HG03175 (cell line): ENCODE measurements at regions not wholly inside any gene's neighbourhood (a gene's known extent, or its start where the extent isn't known, plus 50 kb on each side); places are given as distances from the start of the nearest gene placed in this dataset.
"Not testable (repeated sequence)": the region's sequence is repeated elsewhere in the genome, so short reads cannot be mapped to it uniquely, and the experiment has no call there.

Experiments used
- ATAC-seq: cut with Tn5 transposase; IDR thresholded peaks from one replicate; pipeline ENCODE4 v1.9.1; 2021; ENCODE audit warnings: mild to moderate bottlenecking, moderate library complexity; ENCODE audit not compliant: unreplicated experiment

DNA sequence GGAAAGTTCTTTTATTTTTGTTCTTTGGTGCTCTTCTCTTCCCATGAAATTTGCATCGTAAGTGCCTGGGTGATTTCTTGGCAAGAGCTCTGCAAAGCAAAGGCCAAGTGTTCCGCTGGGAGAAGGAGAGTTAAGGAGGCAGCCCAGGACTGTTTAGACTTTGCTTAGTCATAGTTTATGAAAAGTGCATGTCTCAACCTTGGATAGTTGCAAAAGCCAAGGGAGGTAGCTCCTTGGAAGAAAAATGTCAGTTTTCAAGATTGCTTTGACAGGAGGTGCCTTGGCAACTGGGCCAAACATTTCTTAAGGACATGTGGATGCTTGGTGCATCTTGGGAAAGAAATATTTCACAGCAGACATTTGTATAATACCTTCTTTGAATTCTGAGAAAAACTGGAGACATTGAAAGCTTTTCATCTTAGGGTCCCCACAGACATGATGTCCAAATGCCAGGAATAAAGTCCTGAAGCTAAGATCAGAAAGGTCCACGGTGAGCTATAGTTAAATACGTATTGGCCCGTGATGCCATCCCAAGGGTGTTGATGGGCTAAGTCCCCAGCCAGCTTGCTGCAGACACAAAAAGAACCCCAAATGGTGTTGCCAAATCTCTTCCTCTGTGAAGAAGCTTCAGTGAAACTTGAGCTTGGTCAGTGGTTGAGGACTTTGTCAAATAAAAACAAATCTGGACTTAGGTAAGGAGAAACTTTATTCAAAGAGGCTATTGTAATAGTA lies 96.3 kb upstream of the THUMPD2 start:
- no peak for ATAC-seq

DNA sequence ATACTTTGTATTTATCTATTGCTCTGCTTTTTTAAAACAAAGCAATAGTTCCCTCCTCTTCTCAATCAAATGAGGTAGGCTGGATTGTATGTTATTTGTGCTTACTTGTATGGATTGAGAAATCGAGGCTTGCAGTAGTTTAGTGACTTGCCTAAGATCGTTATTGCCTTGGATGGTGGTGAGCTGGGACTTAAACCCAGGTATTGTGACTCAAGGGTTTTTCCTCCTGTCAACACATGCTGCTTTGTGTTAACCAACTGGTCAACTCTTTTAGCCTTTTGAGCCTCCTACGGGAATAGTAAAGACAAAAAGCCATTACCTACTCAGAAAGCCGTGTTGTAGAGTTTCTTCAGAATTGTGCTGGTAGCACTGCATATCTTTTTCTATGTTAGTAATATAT lies 95.2 kb upstream of the THUMPD2 start:
- no peak for ATAC-seq

- ATAC-seq: no peak
Observed at GRCh38 chr2:39873586-39873985, 94.5 kb upstream of the THUMPD2 start.

DNA sequence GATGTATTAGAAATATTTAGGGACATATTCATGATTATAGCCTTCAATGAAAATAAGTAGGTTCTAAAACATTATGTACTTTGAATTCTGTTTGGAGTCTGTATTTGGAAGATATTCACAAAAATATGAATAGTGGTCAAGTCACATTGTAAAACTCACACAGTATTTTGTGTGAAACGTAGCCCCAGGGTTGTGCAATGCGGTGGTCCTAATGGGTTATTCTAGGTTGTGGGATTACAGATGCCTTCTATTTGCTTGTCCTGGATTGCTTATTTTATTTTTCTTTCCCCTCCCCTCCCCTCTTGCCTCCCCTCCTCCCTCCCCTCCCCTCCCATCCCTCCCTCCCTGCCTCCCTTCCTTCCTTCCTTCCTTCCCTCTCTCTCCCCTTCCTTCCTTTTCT lies 93.7 kb upstream of the THUMPD2 start:
- no peak for ATAC-seq

DNA sequence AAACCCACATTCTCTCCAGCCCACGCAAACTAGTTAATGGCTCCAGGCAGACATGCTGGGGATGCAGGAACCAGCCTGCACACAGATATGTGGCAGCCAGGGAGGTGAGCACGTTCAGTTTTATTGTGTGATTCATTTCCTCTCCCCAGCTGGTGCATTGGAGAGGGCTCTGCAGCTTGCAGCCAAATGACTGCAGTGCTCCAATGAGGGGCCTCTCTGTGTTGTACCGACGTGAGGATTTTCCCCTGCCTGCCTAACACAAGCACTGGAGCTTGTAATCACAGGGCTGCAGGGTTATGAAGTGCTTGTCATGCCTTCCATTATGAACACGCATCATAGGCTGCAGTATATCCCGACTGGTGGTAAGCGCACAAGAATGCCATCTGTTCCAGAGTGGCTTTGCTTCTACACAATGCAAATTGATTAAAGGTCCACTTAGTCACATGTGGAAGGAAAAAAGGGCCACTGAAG lies 92.3 kb upstream of the THUMPD2 start:
- no peak for ATAC-seq

GRCh38 chr2:39870871-39871270 lies 91.8 kb upstream of the THUMPD2 start:
- ATAC-seq: no peak

DNA sequence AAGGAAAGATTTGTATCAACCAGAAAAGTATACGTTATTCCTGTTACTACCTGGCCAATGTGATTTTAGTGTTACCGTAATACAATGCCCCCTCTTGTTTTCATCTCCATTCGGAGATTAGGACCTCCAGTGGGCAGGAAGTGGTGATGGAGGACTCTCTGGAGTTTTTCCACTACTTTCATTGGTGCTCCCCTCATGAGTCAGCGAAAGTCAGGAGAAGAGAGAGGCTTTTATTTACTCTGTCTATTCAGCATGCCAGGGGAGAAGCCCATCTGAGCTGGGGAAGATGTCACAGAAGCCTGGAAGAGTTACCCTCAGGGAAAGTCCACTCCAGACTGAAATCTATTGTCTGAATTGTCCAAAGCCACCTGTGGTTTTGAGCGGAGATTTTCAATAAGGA lies 88.2 kb upstream of the THUMPD2 start:
- ATAC-seq: no peak

DNA sequence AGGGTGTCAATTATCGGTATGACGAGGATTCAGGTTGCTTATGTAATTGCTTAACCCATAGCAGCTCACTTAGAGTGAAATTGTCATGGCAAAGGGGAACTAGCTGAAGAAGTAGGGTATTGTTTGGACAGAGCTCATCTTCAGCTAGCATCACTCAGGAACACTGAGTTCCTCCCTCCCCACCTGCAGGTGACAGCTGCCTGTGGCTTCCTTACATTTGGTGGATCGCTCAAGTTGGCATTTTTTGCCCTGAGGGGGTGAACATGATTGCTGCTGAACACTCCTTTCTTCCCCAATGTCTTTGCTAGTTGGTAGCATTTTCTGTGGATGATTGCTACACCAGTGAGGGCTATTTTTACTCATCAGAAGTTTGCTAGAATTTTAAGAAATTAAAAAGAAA lies 86.7 kb upstream of the THUMPD2 start:
- ATAC-seq: no peak

DNA sequence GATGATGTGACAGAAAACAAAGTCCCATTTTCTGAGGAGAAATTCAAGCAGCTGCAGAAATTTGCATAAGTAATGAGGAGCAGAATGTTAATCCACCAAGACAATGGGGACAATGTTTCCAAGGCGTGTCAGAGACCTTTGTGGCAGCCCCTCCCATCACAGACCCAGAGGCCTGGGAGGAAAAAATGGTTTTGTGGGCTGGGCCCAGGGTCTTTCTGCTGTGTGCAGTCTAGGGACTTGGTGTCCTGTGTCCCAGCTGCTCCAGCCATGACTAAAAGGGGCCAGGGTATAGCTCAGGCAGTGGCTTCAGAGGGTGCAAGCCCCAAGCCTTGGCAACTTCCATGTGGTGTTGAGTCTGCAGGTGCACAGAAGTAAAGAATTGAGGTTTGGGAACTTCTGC lies 84.6 kb upstream of the THUMPD2 start:
- ATAC-seq: not testable (repeated sequence)

GRCh38 chr2:39860538-39860937 lies 81.5 kb upstream of the THUMPD2 start:
- no peak for ATAC-seq

DNA sequence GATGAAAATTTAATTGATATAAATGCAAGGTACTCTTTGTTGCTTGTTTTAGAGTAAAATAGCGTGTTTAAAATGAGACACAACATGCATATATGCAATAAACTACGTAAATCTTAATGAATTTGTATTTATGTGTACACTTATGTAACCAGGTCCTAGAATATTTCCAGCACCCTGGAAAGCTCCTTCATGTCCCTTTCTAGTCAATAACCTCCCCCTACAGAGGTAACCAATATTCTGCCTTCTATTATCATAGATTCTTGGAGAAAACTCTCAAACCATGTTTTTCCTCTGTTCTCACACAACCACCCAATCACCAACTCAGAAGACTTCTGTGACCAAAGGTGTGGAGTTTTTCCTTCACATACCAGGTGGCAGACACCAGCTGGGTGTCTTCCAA lies 79.6 kb upstream of the THUMPD2 start:
- ATAC-seq: no peak

DNA sequence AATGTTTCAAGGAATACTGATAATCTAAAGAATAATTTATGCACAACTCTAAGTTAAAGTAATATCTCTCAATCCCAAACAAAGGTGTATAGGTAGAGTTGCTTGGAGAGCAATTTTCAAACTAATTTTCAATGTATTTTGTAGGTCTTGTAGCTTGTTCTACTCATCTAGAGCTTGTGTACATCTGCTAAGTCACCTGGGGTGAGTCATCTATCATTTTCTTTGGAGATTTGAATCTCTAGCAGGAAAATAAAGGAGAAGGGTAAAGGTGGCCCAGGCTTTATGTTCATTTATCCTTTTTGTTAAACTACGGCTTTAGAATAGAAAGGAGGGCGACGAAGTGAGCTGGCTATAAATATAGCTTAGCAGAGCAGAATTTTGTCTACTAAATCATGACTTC lies 76.8 kb upstream of the THUMPD2 start:
- no peak for ATAC-seq

- no peak for ATAC-seq
Observed at GRCh38 chr2:39854771-39855170, 75.7 kb upstream of the THUMPD2 start.

DNA sequence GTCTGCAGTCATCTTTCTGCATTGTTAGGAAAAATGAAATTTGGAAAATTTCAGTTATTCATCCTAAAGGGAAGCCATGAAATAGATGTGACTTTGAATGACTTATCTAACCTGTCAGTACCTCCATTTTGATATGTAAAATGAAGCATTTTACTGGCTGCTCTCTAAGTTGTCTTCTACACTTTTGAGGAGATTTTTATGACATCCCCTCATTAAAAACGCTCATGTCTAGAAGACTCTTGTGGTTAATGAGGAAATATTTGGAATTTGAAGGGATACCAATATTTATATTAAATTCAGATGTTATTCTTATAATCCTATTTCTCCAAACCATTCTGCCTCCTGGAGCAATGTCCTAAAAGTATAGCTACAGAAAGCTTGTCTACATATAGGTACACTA lies 73.8 kb upstream of the THUMPD2 start:
- no peak for ATAC-seq

GRCh38 chr2:39851651-39852110 lies 72.6 kb upstream of the THUMPD2 start:
- peak; percentile 83 for ATAC-seq

DNA sequence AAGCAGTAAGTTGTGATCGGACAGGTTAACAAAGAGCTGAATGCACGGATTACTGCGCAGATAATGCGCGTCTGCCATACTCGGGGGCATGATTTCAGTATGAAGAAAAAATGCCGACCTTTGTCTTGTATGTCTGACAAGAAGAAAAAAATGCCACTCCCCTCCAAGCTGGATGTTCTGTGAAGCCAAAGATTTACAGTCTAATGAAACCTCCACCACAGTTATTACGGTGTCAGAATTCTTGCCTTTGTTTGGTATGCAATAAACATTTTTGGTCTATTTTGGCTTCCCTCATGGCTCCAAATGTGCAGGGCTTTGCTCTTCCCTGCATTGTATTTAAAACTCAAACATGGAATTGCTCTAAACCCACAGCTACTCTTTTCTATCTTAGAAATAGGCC lies 72.2 kb upstream of the THUMPD2 start:
- no peak for ATAC-seq

DNA sequence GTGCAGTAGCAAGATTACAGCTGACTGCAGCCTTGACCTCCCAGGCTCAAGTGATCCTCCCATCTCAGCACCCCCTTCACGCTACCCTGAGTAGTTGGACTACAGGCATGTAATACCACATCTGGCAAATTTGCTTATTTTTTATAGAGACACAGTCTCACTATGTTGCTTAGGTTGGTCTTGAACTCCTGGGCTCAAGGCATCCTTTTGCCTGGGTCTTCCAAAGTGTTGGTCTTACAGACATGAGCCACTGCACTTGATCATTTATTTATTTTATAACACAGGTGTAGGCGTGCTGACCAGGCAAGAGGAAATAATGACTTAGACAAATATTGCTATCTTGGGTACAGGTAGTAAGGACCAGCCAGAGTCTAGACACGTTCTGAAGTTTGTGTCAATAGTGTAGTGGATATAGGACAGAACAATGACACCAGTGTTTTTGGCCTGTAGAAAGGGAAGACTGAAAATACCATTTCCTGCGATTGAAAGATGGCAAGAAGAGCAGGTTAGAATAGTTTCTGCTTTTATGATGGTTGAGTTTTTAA lies 71.0 kb upstream of the THUMPD2 start:
- ATAC-seq: no peak

GRCh38 chr2:39849064-39849463 lies 70.0 kb upstream of the THUMPD2 start:
- ATAC-seq: no peak

DNA sequence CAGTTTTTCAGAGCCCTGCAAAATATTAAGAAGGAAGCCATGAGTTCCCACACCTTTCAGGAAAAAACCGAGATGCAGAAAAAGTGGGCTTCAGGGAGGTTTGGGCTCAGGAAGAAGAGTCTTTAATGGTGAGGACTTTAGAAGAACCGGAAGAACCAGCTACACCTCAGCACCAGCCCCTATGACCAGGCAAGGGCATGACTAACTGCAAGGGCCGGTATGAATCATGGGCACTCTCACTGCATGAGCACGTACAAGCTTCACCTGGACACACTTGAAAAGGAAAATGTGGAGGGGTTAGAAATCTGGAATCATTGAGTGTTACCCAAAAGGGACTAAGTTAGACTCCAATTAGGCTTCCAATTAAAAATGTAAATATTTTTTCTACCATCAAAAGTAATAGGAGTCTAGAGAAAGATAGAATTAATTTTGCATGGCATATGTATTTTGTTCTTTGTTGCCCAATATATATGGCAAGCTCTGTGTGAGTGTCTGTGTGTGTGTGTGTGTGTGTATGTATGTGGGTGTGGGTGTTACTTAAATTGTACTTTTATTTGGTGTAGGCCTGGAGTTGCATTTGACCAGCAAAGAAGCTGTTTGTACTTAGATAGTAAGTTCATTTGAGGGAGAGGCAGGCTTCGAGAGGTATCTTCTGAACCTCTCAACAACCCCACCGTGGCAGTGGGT lies 66.5 kb upstream of the THUMPD2 start:
- no peak for ATAC-seq

- ATAC-seq: no peak
Observed at GRCh38 chr2:39839261-39839848, 60.3 kb upstream of the THUMPD2 start.

DNA sequence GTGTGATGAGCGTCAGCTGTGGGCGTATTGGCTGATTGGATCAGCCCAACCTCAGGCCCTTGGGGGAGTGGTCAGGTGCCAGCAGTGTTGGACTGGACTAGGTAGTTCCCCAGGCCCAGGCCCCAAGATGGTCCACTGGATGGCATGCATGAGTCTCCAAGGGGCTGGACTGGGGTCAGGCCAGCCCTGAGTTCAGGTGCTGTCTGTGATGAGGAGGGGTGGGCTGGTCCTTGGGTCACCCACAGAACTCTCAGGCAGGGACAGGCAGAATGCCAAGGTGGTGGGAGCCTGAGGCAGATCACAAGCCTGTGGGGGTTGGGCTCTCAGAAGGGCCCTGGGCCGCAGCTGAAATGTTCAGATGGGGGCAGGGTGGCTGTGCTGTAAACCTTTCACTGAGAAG lies 59.5 kb upstream of the THUMPD2 start:
- ATAC-seq: no peak
